Smooth muscle cell of the brain vasculature (primary cell): ENCODE measurements at regions not wholly inside any gene's neighbourhood (a gene's known extent, or its start where the extent isn't known, plus 50 kb on each side); places are given as distances from the start of the nearest gene placed in this dataset.

Source experiments
- DNase-seq: peaks from one replicate; pipeline ENCODE4 v3.0.0-alpha.2; 2012; ENCODE audit warnings: low read depth, low spot score

GRCh38 chr4:13130848-13131247 lies 353.3 kb downstream of the RAB28 start:
- DNase-seq = no peak

- no peak for DNase-seq
These were observed 355.0 kb downstream of the RAB28 start for GRCh38 chr4:13129095-13129494.

GRCh38 chr4:13126976-13127910 lies 356.9 kb downstream of the RAB28 start:
- no peak for DNase-seq

GRCh38 chr4:13118633-13119032 lies 365.5 kb downstream of the RAB28 start:
- no peak for DNase-seq

GRCh38 chr4:13117185-13117584 lies 367.0 kb downstream of the RAB28 start:
- no peak for DNase-seq

GRCh38 chr4:13112030-13112429 lies 372.1 kb downstream of the RAB28 start:
- DNase-seq = no peak

- DNase-seq = no peak
These were observed 374.6 kb downstream of the RAB28 start for GRCh38 chr4:13109536-13109935.

GRCh38 chr4:13108096-13108495 lies 376.0 kb downstream of the RAB28 start:
- DNase-seq = no peak

GRCh38 chr4:13103382-13104015 lies 380.6 kb downstream of the RAB28 start:
- no peak for DNase-seq

- no peak for DNase-seq
These were observed 381.9 kb downstream of the RAB28 start for GRCh38 chr4:13102092-13102742.

- no peak for DNase-seq
These were observed 386.2 kb downstream of the RAB28 start for GRCh38 chr4:13097971-13098370.

GRCh38 chr4:13095722-13096121 lies 388.4 kb downstream of the RAB28 start:
- no peak for DNase-seq

- DNase-seq = no peak
These were observed 391.0 kb downstream of the RAB28 start for GRCh38 chr4:13093170-13093569.

- DNase-seq = no peak
These were observed 391.4 kb downstream of the RAB28 start for GRCh38 chr4:13092702-13093101.

- no peak for DNase-seq
These were observed 394.5 kb downstream of the RAB28 start for GRCh38 chr4:13089659-13089998.

GRCh38 chr4:13088726-13089658 lies 395.1 kb downstream of the RAB28 start:
- DNase-seq = no peak

GRCh38 chr4:13087041-13087440 lies 397.1 kb downstream of the RAB28 start:
- no peak for DNase-seq

GRCh38 chr4:13084210-13084609 lies 399.9 kb downstream of the RAB28 start:
- DNase-seq = no peak

- DNase-seq = no peak
These were observed 402.3 kb downstream of the RAB28 start for GRCh38 chr4:13081830-13082229.

- DNase-seq = no peak
These were observed 417.1 kb downstream of the RAB28 start for GRCh38 chr4:13067077-13067476.

- no peak for DNase-seq
These were observed 425.1 kb downstream of the RAB28 start for GRCh38 chr4:13059019-13059418.
